ENCODE measurements at regions not wholly inside any gene's neighbourhood (a gene's known extent, or its start where the extent isn't known, plus 50 kb on each side); places are given as distances from the start of the nearest gene placed in this dataset.

GRCh38 chr9:82547995-82548394 is 514.9 kb downstream of the RASEF start:
- no peak for DNase-seq

- no peak for DNase-seq
Observed at GRCh38 chr9:82549174-82549821, 513.6 kb downstream of the RASEF start.

- DNase-seq, result no peak
Observed at GRCh38 chr9:82552784-82553183, 510.2 kb downstream of the RASEF start.

- DNase-seq, result no peak
Observed at GRCh38 chr9:82553654-82554366, 509.1 kb downstream of the RASEF start.

- peak in 1 of 3 donors; percentile 53 for DNase-seq
Observed at GRCh38 chr9:82554381-82554780, 508.6 kb downstream of the RASEF start.

GRCh38 chr9:82555031-82555430 is 507.9 kb downstream of the RASEF start:
- DNase-seq, result no peak

GRCh38 chr9:82555431-82556051 is 507.4 kb downstream of the RASEF start:
- DNase-seq, result peak in 1 of 3 donors; percentile 49

GRCh38 chr9:82558346-82558745 is 504.6 kb downstream of the RASEF start:
- no peak for DNase-seq

GRCh38 chr9:82558855-82559630 is 503.9 kb downstream of the RASEF start:
- no peak for DNase-seq

- DNase-seq, result no peak
Observed at GRCh38 chr9:82560036-82560435, 502.9 kb downstream of the RASEF start.

- DNase-seq, result no peak
Observed at GRCh38 chr9:82560457-82560904, 502.5 kb downstream of the RASEF start.

GRCh38 chr9:82563094-82563493 is 499.8 kb downstream of the RASEF start:
- no peak for DNase-seq

GRCh38 chr9:82563841-82564240 is 499.1 kb downstream of the RASEF start:
- no peak for DNase-seq

- DNase-seq, result peak in 1 of 3 donors; percentile 41
Observed at GRCh38 chr9:82565188-82565969, 497.6 kb downstream of the RASEF start.

- no peak for DNase-seq
Observed at GRCh38 chr9:82567953-82568352, 495.0 kb downstream of the RASEF start.

- DNase-seq, result no peak
Observed at GRCh38 chr9:82570226-82570625, 492.7 kb downstream of the RASEF start.

GRCh38 chr9:82571540-82571939 is 491.4 kb downstream of the RASEF start:
- DNase-seq, result no peak

GRCh38 chr9:82572146-82572545 is 490.8 kb downstream of the RASEF start:
- no peak for DNase-seq

GRCh38 chr9:82574911-82575310 is 488.0 kb downstream of the RASEF start:
- no peak for DNase-seq

- DNase-seq, result no peak
Observed at GRCh38 chr9:82580921-82581320, 482.0 kb downstream of the RASEF start.

- DNase-seq, result no peak
Observed at GRCh38 chr9:82581516-82581915, 481.4 kb downstream of the RASEF start.

Data from muscle of back (tissue), 3 donors.